HepG2 (cell line): ENCODE measurements at regions not wholly inside any gene's neighbourhood (a gene's known extent, or its start where the extent isn't known, plus 50 kb on each side); places are given as distances from the start of the nearest gene placed in this dataset.

Experiments
- CHD2 ChIP-seq: IDR thresholded peaks from 2 replicates; pipeline ENCODE4 v1.6.1; 2011; ENCODE audit warnings: low read depth, low read length, improper control_type of control experiment
- CTCF ChIP-seq: sonication (generic); formaldehyde crosslinking; IDR thresholded peaks from 2 replicates; pipeline ENCODE4 v1.5.0; 2020; ENCODE audit warnings: mild to moderate bottlenecking, missing genetic modification reagents, moderate library complexity
- GMEB2 ChIP-seq: IDR thresholded peaks from 2 replicates; pipeline ENCODE4 v1.6.1; 2016; ENCODE audit warnings: missing biosample characterization, missing genetic modification reagents, low read depth
- NFATC3 ChIP-seq: sonication (generic); formaldehyde crosslinking; IDR thresholded peaks from 2 replicates; pipeline ENCODE4 v1.5.1; 2020; ENCODE audit warnings: mild to moderate bottlenecking, missing genetic modification reagents
- PATZ1 ChIP-seq: sonication (generic); formaldehyde crosslinking; IDR thresholded peaks from 2 replicates; pipeline ENCODE4 v1.4.0; 2020; ENCODE audit warnings: missing genetic modification reagents
- POLR2AphosphoS5 ChIP-seq: IDR thresholded peaks from 2 replicates; pipeline ENCODE4 v1.6.1; 2012; ENCODE audit warnings: low read depth, low read length
- SMYD3 ChIP-seq: sonication (generic); formaldehyde crosslinking; IDR thresholded peaks from 2 replicates; pipeline ENCODE4 v1.8.1; 2023; ENCODE audit warnings: mild to moderate bottlenecking, missing genetic modification reagents
- ZFX ChIP-seq: sonication (generic); formaldehyde crosslinking; IDR thresholded peaks from 2 replicates; pipeline ENCODE4 v1.4.0; 2020; ENCODE audit warnings: mild to moderate bottlenecking, low read depth, missing genetic modification reagents, moderate library complexity
- TF ChIP-seq, protein P1 (sequence below): sonication (generic); formaldehyde crosslinking; IDR thresholded peaks from 2 replicates; pipeline ENCODE4 v1.4.0; 2020; ENCODE audit warnings: missing genetic modification reagents, low read depth, mild to moderate bottlenecking, borderline replicate concordance

- no peak for TF ChIP-seq GMEB2
- TF ChIP-seq, protein P1, sequence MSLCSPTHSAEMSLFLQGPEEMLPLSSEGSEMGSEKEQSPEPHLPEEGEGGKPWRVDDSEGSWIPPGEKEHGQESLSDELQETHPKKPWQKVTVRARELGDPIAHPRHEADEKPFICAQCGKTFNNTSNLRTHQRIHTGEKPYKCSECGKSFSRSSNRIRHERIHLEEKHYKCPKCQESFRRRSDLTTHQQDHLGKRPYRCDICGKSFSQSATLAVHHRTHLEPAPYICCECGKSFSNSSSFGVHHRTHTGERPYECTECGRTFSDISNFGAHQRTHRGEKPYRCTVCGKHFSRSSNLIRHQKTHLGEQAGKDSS (CRISPR knock-in tag) = no peak
- TF ChIP-seq SMYD3 (CRISPR knock-in tag) = no peak
- no peak for TF ChIP-seq CHD2
- no peak for TF ChIP-seq CTCF (CRISPR knock-in tag)
- no peak for TF ChIP-seq NFATC3 (CRISPR knock-in tag)
- no peak for TF ChIP-seq ZFX (CRISPR knock-in tag)
- TF ChIP-seq PATZ1 (CRISPR knock-in tag) = no peak
- TF ChIP-seq POLR2AphosphoS5 = no peak
These were observed 1199.3 kb downstream of the CDH11 start for GRCh38 chr16:63922560-63922959.
